Tibial artery (tissue), 4 donors: ENCODE measurements at regions not wholly inside any gene's neighbourhood (a gene's known extent, or its start where the extent isn't known, plus 50 kb on each side); places are given as distances from the start of the nearest gene placed in this dataset.
"Not testable (repeated sequence)": the region's sequence is repeated elsewhere in the genome, so short reads cannot be mapped to it uniquely, and the experiment has no call there.

ENCODE experiments used
- DNase-seq, 2 donors: peaks; one replicate each; pipeline ENCODE4 v3.0.0-alpha.2; 2019
- H3K27ac ChIP-seq, 2 donors: fragments of 200-600 bp; sonication (generic) in 1 of 2; 1 replicate in 1 of 2; 2 replicates in 1 of 2; pipeline ENCODE4 v1.5.1; 2018 to 2019; ENCODE audit warnings: mild to moderate bottlenecking in 1 of 2
- H3K27me3 ChIP-seq, 2 donors: fragments of 200-600 bp; sonication (generic) in 1 of 2; one replicate each; pipeline versions ENCODE4 v1.5.1 to v1.6.0; 2016 to 2019
- H3K36me3 ChIP-seq, 3 donors: fragments of 200-600 bp; sonication (generic) in 2 of 3; one replicate each; pipeline ENCODE4 v1.5.1; 2016 to 2019; ENCODE audit warnings: mild to moderate bottlenecking in 2 of 3
- H3K4me1 ChIP-seq, 4 donors: fragments of 200-600 bp; sonication (generic) in 2 of 4; 1 replicate in 3 of 4; 2 replicates in 1 of 4; pipeline ENCODE4 v1.5.1; 2016 to 2019
- H3K4me3 ChIP-seq, 2 donors: fragments of 200-600 bp; sonication (generic) in 1 of 2; 1 replicate in 1 of 2; 2 replicates in 1 of 2; pipeline ENCODE4 v1.5.1; 2018 to 2019; ENCODE audit warnings: mild to moderate bottlenecking in 2 of 2
- H3K9me3 ChIP-seq, 3 donors: fragments of 200-600 bp; sonication (generic) in 1 of 3; one replicate each; pipeline ENCODE4 v1.5.1; 2016 to 2019
- intact Hi-C: fragments of 100-400 bp; cut with DNase I; formaldehyde crosslinking; loops from one replicate; pipeline ENCODE4 v1.15.0; 2023; ENCODE audit warnings: low total_unique reads
- TF ChIP-seq, protein P1 (sequence below), 2 experiments: fragments of 200-600 bp in 1 of 2; fragments of 450-650 bp in 1 of 2; IDR thresholded peaks; one replicate each; pipeline ENCODE4 v1.5.1; 2017 to 2019; ENCODE audit warnings: antibody characterized with exemption in 2 of 2, mild to moderate bottlenecking in 1 of 2, moderate library complexity in 1 of 2

- H3K36me3 ChIP-seq: no peaks in the 10 kb centered on the region
- H3K9me3 ChIP-seq: no peaks in the 10 kb centered on the region
- H3K27me3 ChIP-seq: no peaks in the 10 kb centered on the region
- no peak for DNase-seq
- intact Hi-C loops: no loop called here
- no peak overlapping the region for H3K4me3 ChIP-seq
- TF ChIP-seq, protein P1, sequence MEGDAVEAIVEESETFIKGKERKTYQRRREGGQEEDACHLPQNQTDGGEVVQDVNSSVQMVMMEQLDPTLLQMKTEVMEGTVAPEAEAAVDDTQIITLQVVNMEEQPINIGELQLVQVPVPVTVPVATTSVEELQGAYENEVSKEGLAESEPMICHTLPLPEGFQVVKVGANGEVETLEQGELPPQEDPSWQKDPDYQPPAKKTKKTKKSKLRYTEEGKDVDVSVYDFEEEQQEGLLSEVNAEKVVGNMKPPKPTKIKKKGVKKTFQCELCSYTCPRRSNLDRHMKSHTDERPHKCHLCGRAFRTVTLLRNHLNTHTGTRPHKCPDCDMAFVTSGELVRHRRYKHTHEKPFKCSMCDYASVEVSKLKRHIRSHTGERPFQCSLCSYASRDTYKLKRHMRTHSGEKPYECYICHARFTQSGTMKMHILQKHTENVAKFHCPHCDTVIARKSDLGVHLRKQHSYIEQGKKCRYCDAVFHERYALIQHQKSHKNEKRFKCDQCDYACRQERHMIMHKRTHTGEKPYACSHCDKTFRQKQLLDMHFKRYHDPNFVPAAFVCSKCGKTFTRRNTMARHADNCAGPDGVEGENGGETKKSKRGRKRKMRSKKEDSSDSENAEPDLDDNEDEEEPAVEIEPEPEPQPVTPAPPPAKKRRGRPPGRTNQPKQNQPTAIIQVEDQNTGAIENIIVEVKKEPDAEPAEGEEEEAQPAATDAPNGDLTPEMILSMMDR (IDR thresholded peaks at IDR 0.05): no peak
- no peaks in the 10 kb centered on the region for H3K4me1 ChIP-seq
- H3K27ac ChIP-seq: no peak overlapping the region
These were observed 727.6 kb upstream of the NEGR1 start for GRCh38 chr1:73009938-73010337.

DNA sequence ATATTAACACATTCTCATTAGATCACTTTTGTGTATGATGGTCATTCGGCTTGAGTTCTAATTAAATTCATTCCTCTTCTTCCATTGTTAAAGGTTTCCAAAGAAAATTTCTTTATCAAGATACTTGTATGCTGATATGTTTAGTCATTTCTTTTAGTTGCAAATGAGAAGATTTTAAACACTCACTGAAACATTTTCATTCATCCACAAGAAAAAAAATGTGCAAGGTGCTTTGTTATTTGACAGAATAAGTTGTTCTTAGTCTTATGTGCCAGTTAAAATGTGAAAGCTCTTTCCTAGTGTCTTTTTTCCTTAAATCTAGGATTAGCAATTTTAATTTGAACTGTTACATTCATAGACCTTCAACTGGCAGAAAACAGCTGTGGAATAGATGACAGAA, 727.0 kb upstream of the NEGR1 start:
- no peak overlapping the region for H3K4me3 ChIP-seq
- H3K36me3 ChIP-seq: no peaks in the 10 kb centered on the region
- DNase-seq: no peak
- TF ChIP-seq, protein P1 (IDR thresholded peaks at IDR 0.05): no peak
- no peak overlapping the region for H3K27ac ChIP-seq
- no peaks in the 10 kb centered on the region for H3K4me1 ChIP-seq
- H3K27me3 ChIP-seq: no peaks in the 10 kb centered on the region
- intact Hi-C loops: no loop called here
- no peaks in the 10 kb centered on the region for H3K9me3 ChIP-seq

- H3K27ac ChIP-seq: no peak overlapping the region
- intact Hi-C loops: no loop called here
- H3K4me3 ChIP-seq: no peak overlapping the region
- DNase-seq: no peak
- TF ChIP-seq, protein P1 (IDR thresholded peaks at IDR 0.05): no peak
- no peaks in the 10 kb centered on the region for H3K27me3 ChIP-seq
- H3K4me1 ChIP-seq: no peaks in the 10 kb centered on the region
- H3K9me3 ChIP-seq: no peaks in the 10 kb centered on the region
- H3K36me3 ChIP-seq: no peaks in the 10 kb centered on the region
These were observed 715.3 kb upstream of the NEGR1 start for GRCh38 chr1:72997624-72998023.

DNA sequence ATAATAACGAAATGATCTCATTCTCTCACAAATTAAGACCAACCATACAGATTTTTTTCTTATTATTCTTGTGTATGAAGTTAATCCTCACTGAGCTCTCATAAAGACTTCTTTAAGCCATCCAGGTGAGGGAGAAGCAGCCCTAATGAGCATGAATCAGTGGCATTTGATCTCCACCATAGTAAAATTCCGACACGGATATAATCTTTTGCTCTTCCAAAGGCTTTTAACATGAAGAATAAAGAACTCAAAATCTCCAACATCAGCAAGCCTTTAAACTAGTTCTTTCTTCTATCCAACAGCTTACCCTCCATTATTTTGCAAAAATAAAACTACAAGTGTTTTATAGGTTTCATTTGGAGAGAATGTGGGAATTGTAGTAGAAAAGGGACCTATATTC, 714.7 kb upstream of the NEGR1 start:
- Histone ChIP-seq H3K4me3 (no peak overlapping the region), H3K27me3 (no peaks in the 10 kb centered on the region), H3K4me1 (no peaks in the 10 kb centered on the region), H3K36me3 (no peaks in the 10 kb centered on the region), H3K9me3 (no peaks in the 10 kb centered on the region), H3K27ac (no peak overlapping the region)
- intact Hi-C loops: no loop called here
- TF ChIP-seq, protein P1 (IDR thresholded peaks at IDR 0.05): no peak
- DNase-seq: no peak

- intact Hi-C loops, H3K27ac ChIP-seq, H3K9me3 ChIP-seq, H3K36me3 ChIP-seq, H3K4me1 ChIP-seq, H3K4me3 ChIP-seq, DNase-seq, H3K27me3 ChIP-seq: not testable (repeated sequence)
These were observed 705.5 kb upstream of the NEGR1 start for GRCh38 chr1:72987871-72988270.

- no peaks in the 10 kb centered on the region for H3K4me1 ChIP-seq
- H3K4me3 ChIP-seq: no peak overlapping the region
- H3K36me3 ChIP-seq: no peaks in the 10 kb centered on the region
- intact Hi-C loops: no loop called here
- no peaks in the 10 kb centered on the region for H3K27me3 ChIP-seq
- no peak overlapping the region for H3K27ac ChIP-seq
- no peak for DNase-seq
- no peaks in the 10 kb centered on the region for H3K9me3 ChIP-seq
- TF ChIP-seq, protein P1 (IDR thresholded peaks at IDR 0.05): no peak
These were observed 704.4 kb upstream of the NEGR1 start for GRCh38 chr1:72986591-72987290.

GRCh38 chr1:72985024-72985423, 702.7 kb upstream of the NEGR1 start:
- DNase-seq, H3K27ac ChIP-seq, H3K4me1 ChIP-seq, H3K9me3 ChIP-seq, H3K36me3 ChIP-seq, intact Hi-C loops, H3K27me3 ChIP-seq, H3K4me3 ChIP-seq: not testable (repeated sequence)

DNA sequence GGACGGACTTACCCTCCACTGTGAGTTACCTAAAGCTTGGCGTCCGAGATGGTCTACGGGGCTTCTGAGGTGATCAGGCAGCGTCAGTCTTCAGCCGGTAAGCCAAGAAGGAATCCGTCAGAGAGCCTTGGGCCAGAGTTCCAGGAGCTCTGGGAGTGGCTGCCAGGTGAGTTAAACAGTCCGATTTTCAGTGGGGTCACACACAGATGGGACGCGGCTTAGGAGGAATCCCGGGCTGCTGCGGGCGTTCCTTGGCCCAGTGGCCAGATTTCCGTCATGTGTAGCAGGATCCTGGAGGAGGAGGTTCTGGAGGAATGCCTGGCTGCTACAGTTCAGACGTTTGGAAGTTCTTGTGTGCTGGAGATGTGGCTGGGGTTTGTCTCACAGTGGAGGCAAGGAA, 700.7 kb upstream of the NEGR1 start:
- DNase-seq, intact Hi-C loops, H3K4me3 ChIP-seq, H3K27me3 ChIP-seq, H3K27ac ChIP-seq, H3K36me3 ChIP-seq, H3K4me1 ChIP-seq: not testable (repeated sequence)
- peaks cover 0 to 11% (median 0%) of the 10 kb centered on the region in 3 donors for H3K9me3 ChIP-seq
